Neural progenitor cell (in vitro differentiated cells): ENCODE measurements at regions not wholly inside any gene's neighbourhood (a gene's known extent, or its start where the extent isn't known, plus 50 kb on each side); places are given as distances from the start of the nearest gene placed in this dataset.
A peak's percentile ranks its signal among the peaks of the same experiment; 100 is the strongest.

Experiments
- DNase-seq: peaks from one replicate; pipeline ENCODE4 v3.0.0-alpha.2; 2016; ENCODE audit warnings: low spot score
- H2AFZ ChIP-seq: fragments of 200-600 bp; sonication (generic); replicated peaks from 2 replicates; pipeline ENCODE4 v1.6.1; 2016; ENCODE audit warnings: antibody characterized with exemption
- H3F3A ChIP-seq: fragments of 200-600 bp; sonication (generic); 2 replicates; pipeline ENCODE4 v1.6.1; 2016; ENCODE audit warnings: antibody characterized with exemption, low read depth
- H3K27ac ChIP-seq: fragments of 200-600 bp; sonication (generic); 2 replicates; pipeline ENCODE4 v1.5.1; 2016; ENCODE audit warnings: mild to moderate bottlenecking
- H3K27me3 ChIP-seq: fragments of 200-600 bp; sonication (generic); 2 replicates; pipeline ENCODE4 v1.6.1; 2016; ENCODE audit warnings: mild to moderate bottlenecking, moderate library complexity
- H3K36me3 ChIP-seq: fragments of 200-600 bp; sonication (generic); 2 replicates; pipeline ENCODE4 v1.5.1; 2016
- H3K4me1 ChIP-seq: fragments of 200-600 bp; sonication (generic); 2 replicates; pipeline ENCODE4 v1.6.1; 2016; ENCODE audit warnings: mixed run types
- H3K4me2 ChIP-seq: fragments of 200-600 bp; sonication (generic); 2 replicates; pipeline ENCODE4 v1.6.1; 2016
- H3K4me3 ChIP-seq: fragments of 200-600 bp; sonication (generic); 2 replicates; pipeline ENCODE4 v1.5.1; 2016
- H3K79me2 ChIP-seq: fragments of 200-600 bp; sonication (generic); 2 replicates; pipeline ENCODE4 v1.6.1; 2016; ENCODE audit warnings: low read depth
- H3K9ac ChIP-seq: fragments of 200-600 bp; sonication (generic); 2 replicates; pipeline ENCODE4 v1.6.1; 2016
- H3K9me3 ChIP-seq: fragments of 200-600 bp; sonication (generic); 2 replicates; pipeline ENCODE4 v1.5.1; 2016; ENCODE audit warnings: low read depth
- H4K20me1 ChIP-seq: fragments of 200-600 bp; sonication (generic); 2 replicates; pipeline ENCODE4 v1.6.1; 2016; ENCODE audit warnings: low read depth
- H3K27ac Mint-ChIP-seq: 3 replicates; pipeline ENCODE4 v1.8.0; 2021; ENCODE audit warnings: mixed read lengths
- H3K27me3 Mint-ChIP-seq: 2 replicates; pipeline ENCODE4 v1.8.0; 2022; ENCODE audit warnings: low read depth, mild to moderate bottlenecking, inconsistent platforms, moderate library complexity, mixed read lengths; ENCODE audit not compliant: insufficient read depth
- H3K36me3 Mint-ChIP-seq: 3 replicates; pipeline ENCODE4 v1.8.0; 2021; ENCODE audit warnings: mixed read lengths
- H3K4me1 Mint-ChIP-seq: 3 replicates; pipeline ENCODE4 v1.8.0; 2021; ENCODE audit warnings: mixed read lengths
- H3K4me3 Mint-ChIP-seq: 3 replicates; pipeline ENCODE4 v1.8.0; 2021; ENCODE audit warnings: mild to moderate bottlenecking, moderate library complexity, mixed read lengths
- H3K9me3 Mint-ChIP-seq: 3 replicates; pipeline ENCODE4 v1.8.0; 2020; ENCODE audit warnings: mixed read lengths
- EZH2 ChIP-seq: fragments of 200-600 bp; sonication (generic); IDR thresholded peaks from 2 replicates; pipeline ENCODE4 v1.6.1; 2017; ENCODE audit warnings: antibody characterized with exemption, mild to moderate bottlenecking, moderate library complexity
- EZH2phosphoT487 ChIP-seq: fragments of 200-600 bp; sonication (generic); IDR thresholded peaks from 2 replicates; pipeline ENCODE4 v1.6.1; 2017; ENCODE audit warnings: antibody characterized with exemption
- TF ChIP-seq, protein P1 (sequence below): fragments of 200-600 bp; sonication (generic); IDR thresholded peaks from 2 replicates; pipeline ENCODE4 v1.5.1; 2017; ENCODE audit warnings: antibody characterized with exemption, mild to moderate bottlenecking

DNA sequence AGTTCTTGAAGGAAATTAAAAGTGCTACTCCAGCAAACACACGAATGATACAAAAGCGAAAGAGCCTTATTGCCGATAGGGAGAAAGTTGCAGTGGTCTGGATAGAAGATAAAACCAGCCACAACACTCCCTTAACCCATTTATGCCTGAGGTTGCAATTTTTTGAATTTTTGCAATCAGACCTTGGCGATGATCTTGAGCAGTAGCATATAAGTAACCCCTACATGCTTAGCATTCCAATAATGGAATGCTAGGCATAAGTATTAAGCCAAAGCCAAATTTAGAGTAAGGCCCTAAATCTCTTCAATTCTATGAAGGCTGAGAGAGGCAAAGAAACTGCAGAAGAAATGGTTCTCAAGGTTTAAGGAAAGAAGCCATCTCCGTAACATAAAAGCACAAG is 153.5 kb downstream of the SLC28A3 start:
- DNase-seq: no peak
- Histone ChIP-seq H3K27ac (no peak overlapping the region), H3K9me3 (no peaks in the 10 kb centered on the region), H3K9ac (no peak overlapping the region), H4K20me1 (no peaks in the 10 kb centered on the region), H2AFZ (no peak overlapping the region), H3F3A (no peaks in the 10 kb centered on the region), H3K4me2 (no peak overlapping the region), H3K79me2 (no peaks in the 10 kb centered on the region), H3K4me3 (no peak overlapping the region), H3K27me3 (no peaks in the 10 kb centered on the region), H3K36me3 (no peaks in the 10 kb centered on the region), H3K4me1 (peaks cover 2% of the 10 kb centered on the region)
- Mint-ChIP-seq H3K27me3 (peaks cover 4% of the 10 kb centered on the region), H3K4me3 (no peak overlapping the region), H3K4me1 (peaks cover 3% of the 10 kb centered on the region), H3K9me3 (no peaks in the 10 kb centered on the region), H3K27ac (no peak overlapping the region), H3K36me3 (no peaks in the 10 kb centered on the region)
- TF ChIP-seq, protein P1, sequence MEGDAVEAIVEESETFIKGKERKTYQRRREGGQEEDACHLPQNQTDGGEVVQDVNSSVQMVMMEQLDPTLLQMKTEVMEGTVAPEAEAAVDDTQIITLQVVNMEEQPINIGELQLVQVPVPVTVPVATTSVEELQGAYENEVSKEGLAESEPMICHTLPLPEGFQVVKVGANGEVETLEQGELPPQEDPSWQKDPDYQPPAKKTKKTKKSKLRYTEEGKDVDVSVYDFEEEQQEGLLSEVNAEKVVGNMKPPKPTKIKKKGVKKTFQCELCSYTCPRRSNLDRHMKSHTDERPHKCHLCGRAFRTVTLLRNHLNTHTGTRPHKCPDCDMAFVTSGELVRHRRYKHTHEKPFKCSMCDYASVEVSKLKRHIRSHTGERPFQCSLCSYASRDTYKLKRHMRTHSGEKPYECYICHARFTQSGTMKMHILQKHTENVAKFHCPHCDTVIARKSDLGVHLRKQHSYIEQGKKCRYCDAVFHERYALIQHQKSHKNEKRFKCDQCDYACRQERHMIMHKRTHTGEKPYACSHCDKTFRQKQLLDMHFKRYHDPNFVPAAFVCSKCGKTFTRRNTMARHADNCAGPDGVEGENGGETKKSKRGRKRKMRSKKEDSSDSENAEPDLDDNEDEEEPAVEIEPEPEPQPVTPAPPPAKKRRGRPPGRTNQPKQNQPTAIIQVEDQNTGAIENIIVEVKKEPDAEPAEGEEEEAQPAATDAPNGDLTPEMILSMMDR: no peak
- no peak for TF ChIP-seq EZH2
- TF ChIP-seq EZH2phosphoT487: no peak

DNA sequence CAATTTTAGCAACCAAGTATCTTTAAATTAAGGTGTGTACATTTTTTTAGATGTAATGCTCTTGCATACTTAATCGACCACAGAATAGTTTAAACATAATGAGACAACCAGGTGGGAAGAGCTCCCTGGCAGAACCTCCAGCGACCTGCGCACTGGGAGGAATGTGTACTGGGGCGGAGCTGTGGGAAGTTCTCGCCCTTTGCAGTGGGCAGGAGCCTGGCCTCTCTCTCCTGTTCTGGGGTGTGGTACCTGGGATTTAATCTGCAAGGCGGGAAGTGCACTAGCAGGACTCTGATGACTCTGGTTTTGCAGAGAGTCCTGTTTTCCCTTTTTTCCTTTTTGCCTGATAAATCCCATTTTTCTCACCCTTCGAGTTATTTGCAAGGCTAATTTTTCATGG is 150.7 kb downstream of the SLC28A3 start:
- H3K36me3 Mint-ChIP-seq: no peaks in the 10 kb centered on the region
- Histone ChIP-seq H2AFZ (no peak overlapping the region), H3F3A (no peaks in the 10 kb centered on the region), H4K20me1 (no peaks in the 10 kb centered on the region), H3K9ac (no peak overlapping the region), H3K4me2 (no peak overlapping the region), H3K4me3 (no peak overlapping the region), H3K27ac (no peak overlapping the region), H3K36me3 (no peaks in the 10 kb centered on the region), H3K27me3 (no peaks in the 10 kb centered on the region), H3K79me2 (no peaks in the 10 kb centered on the region), H3K4me1 (no peaks in the 10 kb centered on the region), H3K9me3 (no peaks in the 10 kb centered on the region)
- no peak overlapping the region for H3K27ac Mint-ChIP-seq
- H3K4me3 Mint-ChIP-seq: no peak overlapping the region
- no peak for DNase-seq
- no peaks in the 10 kb centered on the region for H3K4me1 Mint-ChIP-seq
- H3K9me3 Mint-ChIP-seq: no peaks in the 10 kb centered on the region
- H3K27me3 Mint-ChIP-seq: peaks cover 7% of the 10 kb centered on the region
- TF ChIP-seq EZH2phosphoT487 (no peak), EZH2 (no peak)
- TF ChIP-seq, protein P1: no peak

DNA sequence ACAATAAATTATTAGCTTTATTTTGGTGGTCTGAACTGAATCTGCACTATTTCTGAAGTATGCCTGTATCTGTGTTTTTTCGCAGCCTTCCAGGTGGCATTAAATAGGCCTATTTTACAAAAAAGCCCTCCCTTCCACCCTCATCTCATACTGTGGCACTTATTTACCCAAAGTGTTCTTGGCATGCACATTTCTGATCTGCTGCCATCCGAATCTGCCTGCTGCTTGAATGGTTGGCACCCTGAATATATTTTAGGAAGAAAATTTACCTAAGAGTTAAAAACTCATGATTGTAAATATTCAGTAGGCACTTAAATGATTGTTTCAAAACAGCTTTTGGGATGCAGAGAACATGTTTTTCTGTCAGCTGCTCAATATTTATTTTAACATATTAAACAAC is 150.1 kb downstream of the SLC28A3 start:
- Histone ChIP-seq H3K9ac (no peak overlapping the region), H3K36me3 (no peaks in the 10 kb centered on the region), H4K20me1 (no peaks in the 10 kb centered on the region), H3K4me1 (no peaks in the 10 kb centered on the region), H3F3A (no peaks in the 10 kb centered on the region), H3K4me2 (no peak overlapping the region), H3K9me3 (no peaks in the 10 kb centered on the region), H3K79me2 (no peaks in the 10 kb centered on the region), H3K4me3 (no peak overlapping the region), H3K27ac (no peak overlapping the region), H2AFZ (no peak overlapping the region), H3K27me3 (no peaks in the 10 kb centered on the region)
- no peak overlapping the region for H3K4me3 Mint-ChIP-seq
- no peaks in the 10 kb centered on the region for H3K9me3 Mint-ChIP-seq
- no peak overlapping the region for H3K27ac Mint-ChIP-seq
- TF ChIP-seq EZH2phosphoT487: no peak
- H3K27me3 Mint-ChIP-seq: peaks cover 7% of the 10 kb centered on the region
- no peak for DNase-seq
- no peaks in the 10 kb centered on the region for H3K4me1 Mint-ChIP-seq
- no peaks in the 10 kb centered on the region for H3K36me3 Mint-ChIP-seq

DNA sequence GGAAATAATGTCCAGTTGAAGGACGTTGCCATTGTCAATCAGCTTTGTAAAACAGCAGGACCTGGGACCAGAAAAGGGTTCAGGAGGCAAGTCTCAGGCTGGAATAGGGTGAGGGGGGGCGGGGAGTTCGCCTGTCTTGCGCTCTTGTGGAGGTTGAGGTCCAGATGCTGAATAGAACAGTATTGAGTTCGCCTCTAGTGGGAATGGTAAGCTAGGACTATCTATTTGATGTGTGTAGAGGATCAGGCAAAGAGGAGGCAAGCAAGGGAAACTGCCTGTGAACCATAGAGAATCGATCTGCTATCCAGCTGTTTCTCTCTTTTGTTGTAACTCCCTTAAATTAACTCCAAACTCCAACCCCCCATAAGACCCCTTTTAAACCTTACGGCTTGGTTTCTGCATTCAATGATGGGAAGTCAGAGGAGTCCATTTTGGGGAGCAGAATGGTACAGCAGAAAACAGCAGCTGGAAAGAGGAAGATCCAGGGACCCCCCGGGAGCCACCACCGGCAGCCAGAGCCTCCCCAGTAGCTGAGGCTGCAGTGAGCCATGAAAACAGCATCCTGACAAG is 133.7 kb downstream of the SLC28A3 start:
- H3K27me3 Mint-ChIP-seq: peaks cover 2% of the 10 kb centered on the region
- no peaks in the 10 kb centered on the region for H3F3A ChIP-seq
- H3K27me3 ChIP-seq: no peaks in the 10 kb centered on the region
- peaks cover 17% of the 10 kb centered on the region for H3K4me1 Mint-ChIP-seq
- no peaks in the 10 kb centered on the region for H3K36me3 Mint-ChIP-seq
- no peaks in the 10 kb centered on the region for H3K79me2 ChIP-seq
- peak overlapping the region; percentile 21 for H3K27ac Mint-ChIP-seq
- peak overlapping the region; percentile 32 for H2AFZ ChIP-seq
- no peak overlapping the region for H3K27ac ChIP-seq
- H3K9ac ChIP-seq: no peak overlapping the region
- TF ChIP-seq EZH2 (no peak), EZH2phosphoT487 (no peak)
- TF ChIP-seq, protein P1: no peak
- H3K9me3 ChIP-seq: no peaks in the 10 kb centered on the region
- H4K20me1 ChIP-seq: no peaks in the 10 kb centered on the region
- H3K4me3 Mint-ChIP-seq: peak overlapping the region; percentile 70
- peak overlapping the region; percentile 25 for H3K4me2 ChIP-seq
- peaks cover 10% of the 10 kb centered on the region for H3K4me1 ChIP-seq
- DNase-seq: peak; percentile 32
- no peaks in the 10 kb centered on the region for H3K9me3 Mint-ChIP-seq
- no peak overlapping the region for H3K4me3 ChIP-seq
- H3K36me3 ChIP-seq: no peaks in the 10 kb centered on the region
